CD14-positive monocyte (primary cell): ENCODE measurements at regions not wholly inside any gene's neighbourhood (a gene's known extent, or its start where the extent isn't known, plus 50 kb on each side); places are given as distances from the start of the nearest gene placed in this dataset.

Experiments used
- DNase-seq, 3 donors: peaks; one replicate each; pipeline ENCODE4 v3.0.0-alpha.2; 2011 to 2022
- H2AFZ ChIP-seq: 2 replicates; pipeline ENCODE4 v1.6.0; 2012; ENCODE audit warnings: mild to moderate bottlenecking, low read depth, low read length, inconsistent platforms; ENCODE audit not compliant: insufficient read depth, poor library complexity, severe bottlenecking
- H3K27ac ChIP-seq, 2 donors: 1 replicate in 1 of 2; 2 replicates in 1 of 2; pipeline ENCODE4 v1.5.1; 2012 to 2013; ENCODE audit warnings: low read length in 2 of 2, control low read depth in 1 of 2, inconsistent platforms in 1 of 2, low read depth in 1 of 2, mild to moderate bottlenecking in 1 of 2
- H3K27me3 ChIP-seq, 2 donors: one replicate each; pipeline versions ENCODE4 v1.6.0 to v1.6.1; 2011 to 2013; ENCODE audit warnings: low read length in 2 of 2; ENCODE audit not compliant: control insufficient read depth in 2 of 2, insufficient read depth in 2 of 2
- H3K36me3 ChIP-seq, 2 donors: replicated peaks in 1 of 2; 1 replicate in 1 of 2; 2 replicates in 1 of 2; pipeline versions ENCODE4 v1.5.1 to v1.6.1; 2012 to 2013; ENCODE audit warnings: low read length in 2 of 2, control low read depth in 1 of 2, inconsistent platforms in 1 of 2, mild to moderate bottlenecking in 1 of 2; ENCODE audit not compliant: insufficient read depth in 2 of 2, control insufficient read depth in 1 of 2
- H3K4me1 ChIP-seq, 2 donors: 1 replicate in 1 of 2; 2 replicates in 1 of 2; pipeline versions ENCODE4 v1.5.1 to v1.6.1; 2012 to 2013; ENCODE audit warnings: low read length in 2 of 2, control low read depth in 1 of 2, inconsistent platforms in 1 of 2, mild to moderate bottlenecking in 1 of 2, moderate library complexity in 1 of 2; ENCODE audit not compliant: insufficient read depth in 2 of 2, control insufficient read depth in 1 of 2
- H3K4me2 ChIP-seq: replicated peaks from 2 replicates; pipeline ENCODE3; 2012; ENCODE audit warnings: low read length, moderate library complexity, mild to moderate bottlenecking; ENCODE audit not compliant: poor library complexity, severe bottlenecking; ENCODE audit errors: extremely low read depth
- H3K4me3 ChIP-seq, 3 experiments: fragments of 200-600 bp in 1 of 3; sonication (generic) in 1 of 3; replicated peaks in 1 of 3; 1 replicate in 2 of 3; 2 replicates in 1 of 3; pipeline ENCODE4 v1.5.1; 2011 to 2013; ENCODE audit warnings: low read length in 3 of 3, mild to moderate bottlenecking in 3 of 3, control low read depth in 2 of 3, low read depth in 2 of 3, inconsistent platforms in 1 of 3, moderate library complexity in 1 of 3
- H3K79me2 ChIP-seq: 2 replicates; pipeline ENCODE4 v1.6.0; 2012; ENCODE audit warnings: mild to moderate bottlenecking, control low read depth, inconsistent platforms, low read length, moderate library complexity; ENCODE audit not compliant: insufficient read depth
- H3K9ac ChIP-seq: 2 replicates; pipeline ENCODE4 v1.6.0; 2017; ENCODE audit warnings: low read length, mild to moderate bottlenecking; ENCODE audit not compliant: insufficient read depth, poor library complexity, severe bottlenecking
- H3K9me3 ChIP-seq, 2 donors: replicated peaks in 1 of 2; 1 replicate in 1 of 2; 2 replicates in 1 of 2; pipeline versions ENCODE4 v1.5.1 to v1.6.1; 2012 to 2013; ENCODE audit warnings: low read length in 2 of 2, control low read depth in 1 of 2; ENCODE audit not compliant: control insufficient read depth in 1 of 2, insufficient read depth in 1 of 2
- H4K20me1 ChIP-seq: 2 replicates; pipeline ENCODE4 v1.6.0; 2012; ENCODE audit warnings: mild to moderate bottlenecking, low read length, control low read depth, moderate library complexity; ENCODE audit not compliant: insufficient read depth
- H3K27ac Mint-ChIP-seq, 7 donors: one replicate each; pipeline ENCODE4 v1.8.0; 2020; ENCODE audit warnings: mild to moderate bottlenecking in 7 of 7, mixed read lengths in 7 of 7, moderate library complexity in 6 of 7, inconsistent platforms in 2 of 7
- H3K27me3 Mint-ChIP-seq, 3 donors: one replicate each; pipeline ENCODE4 v1.8.0; 2021 to 2022; ENCODE audit warnings: low read depth in 3 of 3, mild to moderate bottlenecking in 3 of 3, mixed read lengths in 3 of 3, moderate library complexity in 3 of 3, inconsistent platforms in 1 of 3
- H3K36me3 Mint-ChIP-seq, 2 donors: one replicate each; pipeline ENCODE4 v1.8.0; 2020; ENCODE audit warnings: mixed read lengths in 2 of 2, inconsistent platforms in 1 of 2, mild to moderate bottlenecking in 1 of 2
- H3K4me1 Mint-ChIP-seq: one replicate; pipeline ENCODE4 v1.8.0; 2020; ENCODE audit warnings: mild to moderate bottlenecking, mixed read lengths
- H3K4me3 Mint-ChIP-seq, 2 donors: one replicate each; pipeline ENCODE4 v1.8.0; 2020; ENCODE audit warnings: mild to moderate bottlenecking in 2 of 2, mixed read lengths in 2 of 2, moderate library complexity in 1 of 2
- H3K9me3 Mint-ChIP-seq, 7 donors: one replicate each; pipeline ENCODE4 v1.8.0; 2020 to 2022; ENCODE audit warnings: mixed read lengths in 7 of 7, mild to moderate bottlenecking in 6 of 7, moderate library complexity in 6 of 7, inconsistent platforms in 2 of 7
- WGBS: methylation state at CpG from one replicate; pipeline ENCODE4 v1.1.5; 2013; ENCODE audit warnings: missing lambda C conversion rate; ENCODE audit not compliant: insufficient coverage; 5-methylcytosine and 5-hydroxymethylcytosine counted together
- intact Hi-C, 2 donors: fragments of 100-400 bp; cut with micrococcal nuclease; formaldehyde crosslinking; loops; one replicate each; pipeline versions ENCODE4 v1.15.0 to v1.15.1; 2023
- TF ChIP-seq, protein P1 (sequence below): fragments of 200-600 bp; IDR thresholded peaks from one replicate; pipeline ENCODE4 v1.8.0; 2022; ENCODE audit warnings: antibody characterized with exemption, mild to moderate bottlenecking

DNA sequence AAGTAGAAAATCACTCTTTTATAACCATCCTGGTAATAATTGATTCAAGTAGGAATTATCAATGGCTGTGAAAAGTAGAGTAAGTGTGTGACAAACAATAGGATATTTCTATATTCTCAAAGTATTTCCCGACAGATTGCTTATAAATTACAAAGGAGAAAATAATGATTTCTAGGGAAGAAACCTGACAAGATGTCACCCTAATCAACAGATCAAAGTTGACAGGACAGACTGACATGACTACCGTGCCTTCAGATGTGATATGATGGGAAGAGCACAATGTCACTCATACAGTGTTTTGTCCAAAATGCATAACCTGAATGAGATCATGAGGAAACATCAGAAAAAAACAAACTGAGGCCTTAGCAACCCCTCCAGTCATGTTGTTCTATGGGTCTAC, 53.9 kb upstream of the TRIO start:
- Histone ChIP-seq H3K27ac (no peak overlapping the region), H3K36me3 (no peaks in the 10 kb centered on the region), H3K27me3 (no peaks in the 10 kb centered on the region), H3K79me2 (no peaks in the 10 kb centered on the region), H3K9me3 (peaks cover 0 to 4% of the 10 kb centered on the region in 2 donors), H4K20me1 (no peaks in the 10 kb centered on the region), H3K9ac (no peak overlapping the region), H3K4me3 (no peak overlapping the region), H2AFZ (no peak overlapping the region), H3K4me1 (no peaks in the 10 kb centered on the region), H3K4me2 (no peak overlapping the region)
- Mint-ChIP-seq H3K9me3 (peaks cover 0 to 9% (median 5%) of the 10 kb centered on the region in 7 donors), H3K27me3 (peaks cover 3 to 7% (median 4%) of the 10 kb centered on the region in 3 donors), H3K4me1 (no peaks in the 10 kb centered on the region), H3K36me3 (no peaks in the 10 kb centered on the region), H3K27ac (no peak overlapping the region), H3K4me3 (no peak overlapping the region)
- TF ChIP-seq, protein P1, sequence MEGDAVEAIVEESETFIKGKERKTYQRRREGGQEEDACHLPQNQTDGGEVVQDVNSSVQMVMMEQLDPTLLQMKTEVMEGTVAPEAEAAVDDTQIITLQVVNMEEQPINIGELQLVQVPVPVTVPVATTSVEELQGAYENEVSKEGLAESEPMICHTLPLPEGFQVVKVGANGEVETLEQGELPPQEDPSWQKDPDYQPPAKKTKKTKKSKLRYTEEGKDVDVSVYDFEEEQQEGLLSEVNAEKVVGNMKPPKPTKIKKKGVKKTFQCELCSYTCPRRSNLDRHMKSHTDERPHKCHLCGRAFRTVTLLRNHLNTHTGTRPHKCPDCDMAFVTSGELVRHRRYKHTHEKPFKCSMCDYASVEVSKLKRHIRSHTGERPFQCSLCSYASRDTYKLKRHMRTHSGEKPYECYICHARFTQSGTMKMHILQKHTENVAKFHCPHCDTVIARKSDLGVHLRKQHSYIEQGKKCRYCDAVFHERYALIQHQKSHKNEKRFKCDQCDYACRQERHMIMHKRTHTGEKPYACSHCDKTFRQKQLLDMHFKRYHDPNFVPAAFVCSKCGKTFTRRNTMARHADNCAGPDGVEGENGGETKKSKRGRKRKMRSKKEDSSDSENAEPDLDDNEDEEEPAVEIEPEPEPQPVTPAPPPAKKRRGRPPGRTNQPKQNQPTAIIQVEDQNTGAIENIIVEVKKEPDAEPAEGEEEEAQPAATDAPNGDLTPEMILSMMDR = no peak
- intact Hi-C loops = no loop called here
- 80% methylated on average over 1 of the region's 2 CpGs for WGBS
- DNase-seq = no peak

GRCh38 chr5:14086261-14086660, 56.9 kb upstream of the TRIO start:
- no peaks in the 10 kb centered on the region for H3K4me1 ChIP-seq
- no peak overlapping the region for H3K9ac ChIP-seq
- intact Hi-C loops = no loop called here
- H3K9me3 ChIP-seq = peaks cover 0 to 4% of the 10 kb centered on the region in 2 donors
- no peak overlapping the region for H3K4me2 ChIP-seq
- H3K27me3 ChIP-seq = no peaks in the 10 kb centered on the region
- DNase-seq = no peak
- H3K27ac ChIP-seq = no peak overlapping the region
- peaks cover 4 to 12% (median 9%) of the 10 kb centered on the region in 3 donors for H3K27me3 Mint-ChIP-seq
- H3K27ac Mint-ChIP-seq = no peak overlapping the region
- no peaks in the 10 kb centered on the region for H3K36me3 ChIP-seq
- H3K9me3 Mint-ChIP-seq = peaks cover 1 to 11% (median 6%) of the 10 kb centered on the region in 7 donors
- H3K4me1 Mint-ChIP-seq = no peaks in the 10 kb centered on the region
- H3K4me3 ChIP-seq = no peak overlapping the region
- WGBS = no CpG with 5 or more reads among the region's 2 CpGs
- no peaks in the 10 kb centered on the region for H4K20me1 ChIP-seq
- no peaks in the 10 kb centered on the region for H3K79me2 ChIP-seq
- no peak overlapping the region for H3K4me3 Mint-ChIP-seq
- TF ChIP-seq, protein P1 = no peak
- no peaks in the 10 kb centered on the region for H3K36me3 Mint-ChIP-seq
- H2AFZ ChIP-seq = no peak overlapping the region
